ENCODE measurements at regions not wholly inside any gene's neighbourhood (a gene's known extent, or its start where the extent isn't known, plus 50 kb on each side); places are given as distances from the start of the nearest gene placed in this dataset.

DNA sequence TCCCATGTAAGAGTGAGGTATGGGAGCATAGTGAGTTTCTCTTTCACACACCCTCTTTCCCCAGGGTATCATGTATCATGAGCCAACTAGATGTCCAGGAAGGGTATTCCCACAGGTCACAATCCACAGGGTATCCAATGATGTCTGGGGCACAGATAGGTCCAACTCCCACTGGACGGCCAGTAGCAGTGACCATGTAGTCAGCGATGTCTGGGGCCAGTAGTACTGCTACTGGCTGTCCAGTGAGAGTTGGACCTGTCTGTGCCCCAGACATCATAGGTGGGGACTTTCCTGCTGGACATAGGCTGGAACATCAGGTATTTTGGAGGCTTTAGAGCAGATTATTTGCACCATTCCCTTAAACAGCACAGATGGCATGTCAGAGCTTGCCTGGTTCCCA, 352.6 kb upstream of the SGCD start:
- no peaks in the 10 kb centered on the region for H3K4me1 ChIP-seq (ENCODE audit: control insufficient read depth in 4 of 4, insufficient read depth in 4 of 4, low read length in 3 of 4)
- H3K4me3 ChIP-seq (ENCODE audit: low read depth in 1 of 3, low read length in 3 of 3) = no peak overlapping the region
- WGBS = 92% methylated on average over 2 of the region's 2 CpGs
- H3K27me3 ChIP-seq (ENCODE audit: control insufficient read depth in 4 of 4, insufficient read depth in 4 of 4, low read length in 3 of 4) = peaks cover 0 to 3% (median 0%) of the 10 kb centered on the region in 4 donors
- no peaks in the 10 kb centered on the region for H3K9me3 ChIP-seq (ENCODE audit: control insufficient read depth in 4 of 4, low read length in 3 of 4)
- no peak overlapping the region for H3K27ac ChIP-seq (ENCODE audit: low read depth in 1 of 2, low read length in 2 of 2)
- DNase-seq (ENCODE audit: low spot score) = no peak
- TF ChIP-seq HNF4G (IDR thresholded peaks at IDR 0.05) (no peak), FOXA2 (IDR thresholded peaks at IDR 0.05) (no peak), YY1 (IDR thresholded peaks at IDR 0.05) (no peak), RAD21 (IDR thresholded peaks at IDR 0.05) (no peak), HNF4A (conservative IDR thresholded peaks at IDR 0.05) (no peak), TAF1 (conservative IDR thresholded peaks at IDR 0.05) (no peak), EGR1 (IDR thresholded peaks at IDR 0.05; ENCODE audit: low read depth in 2 of 2) (no peak), SP1 (IDR thresholded peaks at IDR 0.05) (no peak)
- TF ChIP-seq, protein P1, sequence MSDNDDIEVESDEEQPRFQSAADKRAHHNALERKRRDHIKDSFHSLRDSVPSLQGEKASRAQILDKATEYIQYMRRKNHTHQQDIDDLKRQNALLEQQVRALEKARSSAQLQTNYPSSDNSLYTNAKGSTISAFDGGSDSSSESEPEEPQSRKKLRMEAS (IDR thresholded peaks at IDR 0.05) = no peak
- TF ChIP-seq, protein P2, sequence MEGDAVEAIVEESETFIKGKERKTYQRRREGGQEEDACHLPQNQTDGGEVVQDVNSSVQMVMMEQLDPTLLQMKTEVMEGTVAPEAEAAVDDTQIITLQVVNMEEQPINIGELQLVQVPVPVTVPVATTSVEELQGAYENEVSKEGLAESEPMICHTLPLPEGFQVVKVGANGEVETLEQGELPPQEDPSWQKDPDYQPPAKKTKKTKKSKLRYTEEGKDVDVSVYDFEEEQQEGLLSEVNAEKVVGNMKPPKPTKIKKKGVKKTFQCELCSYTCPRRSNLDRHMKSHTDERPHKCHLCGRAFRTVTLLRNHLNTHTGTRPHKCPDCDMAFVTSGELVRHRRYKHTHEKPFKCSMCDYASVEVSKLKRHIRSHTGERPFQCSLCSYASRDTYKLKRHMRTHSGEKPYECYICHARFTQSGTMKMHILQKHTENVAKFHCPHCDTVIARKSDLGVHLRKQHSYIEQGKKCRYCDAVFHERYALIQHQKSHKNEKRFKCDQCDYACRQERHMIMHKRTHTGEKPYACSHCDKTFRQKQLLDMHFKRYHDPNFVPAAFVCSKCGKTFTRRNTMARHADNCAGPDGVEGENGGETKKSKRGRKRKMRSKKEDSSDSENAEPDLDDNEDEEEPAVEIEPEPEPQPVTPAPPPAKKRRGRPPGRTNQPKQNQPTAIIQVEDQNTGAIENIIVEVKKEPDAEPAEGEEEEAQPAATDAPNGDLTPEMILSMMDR (IDR thresholded peaks at IDR 0.05; ENCODE audit: low read depth, low read length, missing input control) = no peak
- TF ChIP-seq, protein P3, sequence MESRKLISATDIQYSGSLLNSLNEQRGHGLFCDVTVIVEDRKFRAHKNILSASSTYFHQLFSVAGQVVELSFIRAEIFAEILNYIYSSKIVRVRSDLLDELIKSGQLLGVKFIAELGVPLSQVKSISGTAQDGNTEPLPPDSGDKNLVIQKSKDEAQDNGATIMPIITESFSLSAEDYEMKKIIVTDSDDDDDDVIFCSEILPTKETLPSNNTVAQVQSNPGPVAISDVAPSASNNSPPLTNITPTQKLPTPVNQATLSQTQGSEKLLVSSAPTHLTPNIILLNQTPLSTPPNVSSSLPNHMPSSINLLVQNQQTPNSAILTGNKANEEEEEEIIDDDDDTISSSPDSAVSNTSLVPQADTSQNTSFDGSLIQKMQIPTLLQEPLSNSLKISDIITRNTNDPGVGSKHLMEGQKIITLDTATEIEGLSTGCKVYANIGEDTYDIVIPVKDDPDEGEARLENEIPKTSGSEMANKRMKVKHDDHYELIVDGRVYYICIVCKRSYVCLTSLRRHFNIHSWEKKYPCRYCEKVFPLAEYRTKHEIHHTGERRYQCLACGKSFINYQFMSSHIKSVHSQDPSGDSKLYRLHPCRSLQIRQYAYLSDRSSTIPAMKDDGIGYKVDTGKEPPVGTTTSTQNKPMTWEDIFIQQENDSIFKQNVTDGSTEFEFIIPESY (IDR thresholded peaks at IDR 0.05) = no peak
- TF ChIP-seq, protein P4, sequence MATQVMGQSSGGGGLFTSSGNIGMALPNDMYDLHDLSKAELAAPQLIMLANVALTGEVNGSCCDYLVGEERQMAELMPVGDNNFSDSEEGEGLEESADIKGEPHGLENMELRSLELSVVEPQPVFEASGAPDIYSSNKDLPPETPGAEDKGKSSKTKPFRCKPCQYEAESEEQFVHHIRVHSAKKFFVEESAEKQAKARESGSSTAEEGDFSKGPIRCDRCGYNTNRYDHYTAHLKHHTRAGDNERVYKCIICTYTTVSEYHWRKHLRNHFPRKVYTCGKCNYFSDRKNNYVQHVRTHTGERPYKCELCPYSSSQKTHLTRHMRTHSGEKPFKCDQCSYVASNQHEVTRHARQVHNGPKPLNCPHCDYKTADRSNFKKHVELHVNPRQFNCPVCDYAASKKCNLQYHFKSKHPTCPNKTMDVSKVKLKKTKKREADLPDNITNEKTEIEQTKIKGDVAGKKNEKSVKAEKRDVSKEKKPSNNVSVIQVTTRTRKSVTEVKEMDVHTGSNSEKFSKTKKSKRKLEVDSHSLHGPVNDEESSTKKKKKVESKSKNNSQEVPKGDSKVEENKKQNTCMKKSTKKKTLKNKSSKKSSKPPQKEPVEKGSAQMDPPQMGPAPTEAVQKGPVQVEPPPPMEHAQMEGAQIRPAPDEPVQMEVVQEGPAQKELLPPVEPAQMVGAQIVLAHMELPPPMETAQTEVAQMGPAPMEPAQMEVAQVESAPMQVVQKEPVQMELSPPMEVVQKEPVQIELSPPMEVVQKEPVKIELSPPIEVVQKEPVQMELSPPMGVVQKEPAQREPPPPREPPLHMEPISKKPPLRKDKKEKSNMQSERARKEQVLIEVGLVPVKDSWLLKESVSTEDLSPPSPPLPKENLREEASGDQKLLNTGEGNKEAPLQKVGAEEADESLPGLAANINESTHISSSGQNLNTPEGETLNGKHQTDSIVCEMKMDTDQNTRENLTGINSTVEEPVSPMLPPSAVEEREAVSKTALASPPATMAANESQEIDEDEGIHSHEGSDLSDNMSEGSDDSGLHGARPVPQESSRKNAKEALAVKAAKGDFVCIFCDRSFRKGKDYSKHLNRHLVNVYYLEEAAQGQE (IDR thresholded peaks at IDR 0.05) = no peak
- TF ChIP-seq, protein P5, sequence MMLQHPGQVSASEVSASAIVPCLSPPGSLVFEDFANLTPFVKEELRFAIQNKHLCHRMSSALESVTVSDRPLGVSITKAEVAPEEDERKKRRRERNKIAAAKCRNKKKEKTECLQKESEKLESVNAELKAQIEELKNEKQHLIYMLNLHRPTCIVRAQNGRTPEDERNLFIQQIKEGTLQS (IDR thresholded peaks at IDR 0.05) = no peak
- H3K9ac ChIP-seq (ENCODE audit: low read depth in 1 of 2, low read length in 2 of 2) = no peak overlapping the region
- H3K36me3 ChIP-seq (ENCODE audit: control insufficient read depth in 4 of 4, insufficient read depth in 3 of 4, low read depth in 1 of 4, low read length in 3 of 4) = no peaks in the 10 kb centered on the region

DNA sequence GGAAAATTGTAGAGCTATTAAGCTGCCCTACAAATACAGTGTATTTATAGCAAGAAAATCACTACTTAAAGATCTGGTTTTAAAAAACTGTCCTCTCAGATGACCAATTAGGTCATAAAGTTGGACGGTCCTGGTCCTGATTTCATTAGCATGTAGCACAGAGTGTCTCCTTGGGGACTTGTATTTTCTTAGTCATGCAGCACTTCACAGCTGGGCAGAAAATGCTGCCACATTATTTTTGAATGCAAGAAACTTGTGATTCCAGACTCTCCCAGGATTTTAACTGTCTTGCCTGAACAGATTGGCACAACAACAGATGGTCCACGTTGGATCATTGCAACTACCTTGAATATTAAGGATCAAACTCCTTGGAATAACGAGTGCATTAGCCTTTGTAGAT, 348.1 kb upstream of the SGCD start:
- DNase-seq (ENCODE audit: low spot score) = no peak
- no peaks in the 10 kb centered on the region for H3K4me1 ChIP-seq (ENCODE audit: control insufficient read depth in 4 of 4, insufficient read depth in 4 of 4, low read length in 3 of 4)
- H3K36me3 ChIP-seq (ENCODE audit: control insufficient read depth in 4 of 4, insufficient read depth in 3 of 4, low read depth in 1 of 4, low read length in 3 of 4) = no peaks in the 10 kb centered on the region
- TF ChIP-seq, protein P4 (IDR thresholded peaks at IDR 0.05) = no peak
- no peak overlapping the region for H3K9ac ChIP-seq (ENCODE audit: low read depth in 1 of 2, low read length in 2 of 2)
- no peak overlapping the region for H3K4me3 ChIP-seq (ENCODE audit: low read depth in 1 of 3, low read length in 3 of 3)
- 78% methylated on average over 3 of the region's 3 CpGs for WGBS
- no peak overlapping the region for H3K27ac ChIP-seq (ENCODE audit: low read depth in 1 of 2, low read length in 2 of 2)
- H3K27me3 ChIP-seq (ENCODE audit: control insufficient read depth in 4 of 4, insufficient read depth in 4 of 4, low read length in 3 of 4) = no peaks in the 10 kb centered on the region
- no peaks in the 10 kb centered on the region for H3K9me3 ChIP-seq (ENCODE audit: control insufficient read depth in 4 of 4, low read length in 3 of 4)

All from liver (tissue), 8 donors.